ENCODE measurements at regions not wholly inside any gene's neighbourhood (a gene's known extent, or its start where the extent isn't known, plus 50 kb on each side); places are given as distances from the start of the nearest gene placed in this dataset.

- Mint-ChIP-seq H3K27me3 (ENCODE audit: insufficient read depth, unreplicated experiment) (peaks cover 8% of the 10 kb centered on the region), H3K4me3 (ENCODE audit: unreplicated experiment) (no peak overlapping the region), H3K36me3 (ENCODE audit: insufficient read depth, unreplicated experiment) (no peaks in the 10 kb centered on the region), H3K9me3 (ENCODE audit: unreplicated experiment) (peaks cover 7% of the 10 kb centered on the region), H3K27ac (ENCODE audit: low read depth, unreplicated experiment) (no peak overlapping the region), H3K4me1 (ENCODE audit: insufficient read depth, unreplicated experiment) (no peaks in the 10 kb centered on the region)
- BruUV-seq (replicated peaks) = no TSS peak
- POLR2A ChIA-PET = no interaction called here
- no peak for DNase-seq (ENCODE audit: unreplicated experiment)
- intact Hi-C loops (cut with micrococcal nuclease) = no loop called here
- no peak for TF ChIP-seq CTCF (IDR thresholded peaks at IDR 0.05; ENCODE audit: unreplicated experiment)
- CTCF ChIA-PET = no interaction called here
Measured at GRCh38 chr13:36750046-36750445, 69.0 kb upstream of the RFXAP start.

GRCh38 chr13:36750461-36750860 is 68.6 kb upstream of the RFXAP start:
- no peaks in the 10 kb centered on the region for H3K4me1 Mint-ChIP-seq (ENCODE audit: insufficient read depth, unreplicated experiment)
- peaks cover 11% of the 10 kb centered on the region for H3K27me3 Mint-ChIP-seq (ENCODE audit: insufficient read depth, unreplicated experiment)
- H3K36me3 Mint-ChIP-seq (ENCODE audit: insufficient read depth, unreplicated experiment) = no peaks in the 10 kb centered on the region
- H3K4me3 Mint-ChIP-seq (ENCODE audit: unreplicated experiment) = no peak overlapping the region
- intact Hi-C loops (cut with micrococcal nuclease) = no loop called here
- H3K27ac Mint-ChIP-seq (ENCODE audit: low read depth, unreplicated experiment) = no peak overlapping the region
- H3K9me3 Mint-ChIP-seq (ENCODE audit: unreplicated experiment) = peaks cover 7% of the 10 kb centered on the region
- no TSS peak for BruUV-seq (replicated peaks)
- no peak for DNase-seq (ENCODE audit: unreplicated experiment)
- ChIA-PET POLR2A (no interaction called here), CTCF (no interaction called here)
- TF ChIP-seq CTCF (IDR thresholded peaks at IDR 0.05; ENCODE audit: unreplicated experiment) = no peak

- Mint-ChIP-seq H3K4me1 (ENCODE audit: insufficient read depth, unreplicated experiment) (no peaks in the 10 kb centered on the region), H3K27me3 (ENCODE audit: insufficient read depth, unreplicated experiment) (peaks cover 11% of the 10 kb centered on the region), H3K4me3 (ENCODE audit: unreplicated experiment) (no peak overlapping the region), H3K36me3 (ENCODE audit: insufficient read depth, unreplicated experiment) (no peaks in the 10 kb centered on the region), H3K9me3 (ENCODE audit: unreplicated experiment) (peaks cover 7% of the 10 kb centered on the region), H3K27ac (ENCODE audit: low read depth, unreplicated experiment) (no peak overlapping the region)
- no peak for DNase-seq (ENCODE audit: unreplicated experiment)
- intact Hi-C loops (cut with micrococcal nuclease) = no loop called here
- POLR2A ChIA-PET = no interaction called here
- CTCF ChIA-PET = interaction anchor here (0.8 kb wide), 1 partner anchor 10 kb away, joined by 3 read pairs; no protein-coding TSS in a partner anchor
- BruUV-seq (replicated peaks) = no TSS peak
- TF ChIP-seq CTCF (IDR thresholded peaks at IDR 0.05; ENCODE audit: unreplicated experiment) = no peak
Measured at GRCh38 chr13:36750946-36751345, 68.1 kb upstream of the RFXAP start.

- POLR2A ChIA-PET = no interaction called here
- CTCF ChIA-PET = no interaction called here
- intact Hi-C loops (cut with micrococcal nuclease) = no loop called here
- H3K36me3 Mint-ChIP-seq (ENCODE audit: insufficient read depth, unreplicated experiment) = no peaks in the 10 kb centered on the region
- H3K27me3 Mint-ChIP-seq (ENCODE audit: insufficient read depth, unreplicated experiment) = peaks cover 11% of the 10 kb centered on the region
- no peak overlapping the region for H3K4me3 Mint-ChIP-seq (ENCODE audit: unreplicated experiment)
- no TSS peak for BruUV-seq (replicated peaks)
- TF ChIP-seq CTCF (IDR thresholded peaks at IDR 0.05; ENCODE audit: unreplicated experiment) = no peak
- H3K9me3 Mint-ChIP-seq (ENCODE audit: unreplicated experiment) = peaks cover 7% of the 10 kb centered on the region
- H3K4me1 Mint-ChIP-seq (ENCODE audit: insufficient read depth, unreplicated experiment) = no peaks in the 10 kb centered on the region
- no peak for DNase-seq (ENCODE audit: unreplicated experiment)
- no peak overlapping the region for H3K27ac Mint-ChIP-seq (ENCODE audit: low read depth, unreplicated experiment)
Measured at GRCh38 chr13:36752673-36753072, 66.3 kb upstream of the RFXAP start.
